Neural cell (in vitro differentiated cells): ENCODE measurements at regions not wholly inside any gene's neighbourhood (a gene's known extent, or its start where the extent isn't known, plus 50 kb on each side); places are given as distances from the start of the nearest gene placed in this dataset.

Experiments used
- H2AFZ ChIP-seq: fragments of 200-600, 300-800 bp; sonication (generic), shearing (Covaris generic); 2 replicates; pipeline ENCODE4 v1.6.0; 2014; ENCODE audit warnings: low read depth, mild to moderate bottlenecking, antibody characterized with exemption, low read length, moderate library complexity
- H3F3A ChIP-seq: fragments of 200-600 bp; shearing (Covaris generic); 2 replicates; pipeline ENCODE4 v1.6.1; 2016; ENCODE audit warnings: mild to moderate bottlenecking, moderate library complexity, mixed read lengths, antibody characterized with exemption, low read length; ENCODE audit not compliant: insufficient read depth, poor library complexity, severe bottlenecking
- H3K27ac ChIP-seq: fragments of 200-600, 300-800 bp; sonication (generic), shearing (Covaris generic); 2 replicates; pipeline ENCODE4 v1.5.1; 2014; ENCODE audit warnings: mild to moderate bottlenecking, low read length, moderate library complexity
- H3K27me3 ChIP-seq: fragments of 300-800, 200-600 bp; sonication (generic), shearing (Covaris generic); 2 replicates; pipeline ENCODE4 v1.6.0; 2014; ENCODE audit warnings: mild to moderate bottlenecking, low read depth, low read length, moderate library complexity; ENCODE audit not compliant: insufficient read depth
- H3K36me3 ChIP-seq: fragments of 300-800, 200-600 bp; sonication (generic), shearing (Covaris generic); 2 replicates; pipeline ENCODE4 v1.5.1; 2014; ENCODE audit warnings: mild to moderate bottlenecking, antibody characterized with exemption, low read length, moderate library complexity; ENCODE audit not compliant: insufficient read depth
- H3K4me2 ChIP-seq: fragments of 300-800, 200-600 bp; sonication (generic), shearing (Covaris generic); 2 replicates; pipeline ENCODE4 v1.6.0; 2014; ENCODE audit warnings: mild to moderate bottlenecking, low read length
- H3K4me3 ChIP-seq: fragments of 300-800, 200-600 bp; sonication (generic), shearing (Covaris generic); 2 replicates; pipeline ENCODE4 v1.5.1; 2014; ENCODE audit warnings: mild to moderate bottlenecking, low read length, moderate library complexity
- H3K79me2 ChIP-seq: fragments of 200-600 bp; shearing (Covaris generic); replicated peaks from 2 replicates; pipeline ENCODE4 v1.6.0; 2014; ENCODE audit warnings: mild to moderate bottlenecking, low read length, moderate library complexity; ENCODE audit not compliant: insufficient read depth
- H3K9ac ChIP-seq: fragments of 300-800, 200-600 bp; sonication (generic), shearing (Covaris generic); 2 replicates; pipeline ENCODE4 v1.6.1; 2016; ENCODE audit warnings: mild to moderate bottlenecking, low read length, mixed read lengths
- H3K9me2 ChIP-seq: fragments of 200-600 bp; shearing (Covaris generic); 2 replicates; pipeline ENCODE4 v1.6.1; 2016; ENCODE audit warnings: mild to moderate bottlenecking, low read length, mixed read lengths; ENCODE audit not compliant: insufficient read depth
- H3K9me3 ChIP-seq: fragments of 200-600, 300-800 bp; sonication (generic), shearing (Covaris generic); 2 replicates; pipeline ENCODE4 v1.6.1; 2016; ENCODE audit warnings: mild to moderate bottlenecking, mixed run types, low read length, moderate library complexity, mixed read lengths
- H4K20me1 ChIP-seq: fragments of 200-600 bp; shearing (Covaris generic); 2 replicates; pipeline ENCODE4 v1.6.1; 2016; ENCODE audit warnings: mild to moderate bottlenecking, mixed run types; ENCODE audit not compliant: insufficient read depth
- EP300 ChIP-seq: fragments of 450-650 bp; conservative IDR thresholded peaks from 2 replicates; pipeline ENCODE4 v1.6.1; 2014; ENCODE audit warnings: antibody characterized with exemption, mild to moderate bottlenecking, moderate library complexity; ENCODE audit not compliant: poor library complexity, severe bottlenecking
- EZH2 ChIP-seq: fragments of 200-600, 300-800 bp; shearing (Covaris generic), sonication (generic); IDR thresholded peaks from 2 replicates; pipeline ENCODE4 v1.6.1; 2014; ENCODE audit warnings: antibody characterized with exemption, low read length, borderline replicate concordance, mild to moderate bottlenecking; ENCODE audit not compliant: insufficient read depth, poor library complexity, severe bottlenecking
- MXI1 ChIP-seq: fragments of 450-650 bp; conservative IDR thresholded peaks from 2 replicates; pipeline ENCODE4 v1.6.1; 2014; ENCODE audit warnings: antibody characterized with exemption, mild to moderate bottlenecking; ENCODE audit not compliant: poor library complexity, severe bottlenecking
- POLR2AphosphoS5 ChIP-seq: IDR thresholded peaks from 2 replicates; pipeline ENCODE4 v1.6.1; 2012
- RAD21 ChIP-seq: fragments of 450-650 bp; conservative IDR thresholded peaks from 2 replicates; pipeline ENCODE4 v1.6.1; 2014; ENCODE audit warnings: antibody characterized with exemption, mild to moderate bottlenecking, moderate library complexity
- SMC3 ChIP-seq: fragments of 450-650 bp; conservative IDR thresholded peaks from 2 replicates; pipeline ENCODE4 v1.6.1; 2014; ENCODE audit warnings: antibody characterized with exemption, mild to moderate bottlenecking, moderate library complexity; ENCODE audit not compliant: poor library complexity
- TAF1 ChIP-seq: IDR thresholded peaks from 2 replicates; pipeline ENCODE4 v1.6.1; 2012; ENCODE audit warnings: low read depth
- TF ChIP-seq, protein P1 (sequence below): fragments of 450-650 bp; IDR thresholded peaks from 2 replicates; pipeline ENCODE4 v1.5.1; 2014; ENCODE audit warnings: antibody characterized with exemption, mild to moderate bottlenecking, moderate library complexity; ENCODE audit not compliant: poor library complexity, severe bottlenecking
- TF ChIP-seq, protein P2 (sequence below): IDR thresholded peaks from 2 replicates; pipeline ENCODE4 v1.6.1; 2012; ENCODE audit warnings: borderline replicate concordance

GRCh38 chr3:18812316-18812715 is 336.0 kb upstream of the KCNH8 start:
- Histone ChIP-seq H3K79me2 (no peaks in the 10 kb centered on the region), H3K4me3 (no peak overlapping the region), H3K9ac (no peak overlapping the region), H3K4me2 (no peak overlapping the region), H3K9me2 (no peaks in the 10 kb centered on the region), H4K20me1 (no peaks in the 10 kb centered on the region), H3F3A (no peaks in the 10 kb centered on the region), H3K36me3 (no peaks in the 10 kb centered on the region), H3K27ac (no peak overlapping the region), H3K27me3 (no peaks in the 10 kb centered on the region), H2AFZ (no peak overlapping the region), H3K9me3 (no peaks in the 10 kb centered on the region)
- TF ChIP-seq TAF1, result no peak
- no peak for TF ChIP-seq MXI1
- TF ChIP-seq, protein P1, sequence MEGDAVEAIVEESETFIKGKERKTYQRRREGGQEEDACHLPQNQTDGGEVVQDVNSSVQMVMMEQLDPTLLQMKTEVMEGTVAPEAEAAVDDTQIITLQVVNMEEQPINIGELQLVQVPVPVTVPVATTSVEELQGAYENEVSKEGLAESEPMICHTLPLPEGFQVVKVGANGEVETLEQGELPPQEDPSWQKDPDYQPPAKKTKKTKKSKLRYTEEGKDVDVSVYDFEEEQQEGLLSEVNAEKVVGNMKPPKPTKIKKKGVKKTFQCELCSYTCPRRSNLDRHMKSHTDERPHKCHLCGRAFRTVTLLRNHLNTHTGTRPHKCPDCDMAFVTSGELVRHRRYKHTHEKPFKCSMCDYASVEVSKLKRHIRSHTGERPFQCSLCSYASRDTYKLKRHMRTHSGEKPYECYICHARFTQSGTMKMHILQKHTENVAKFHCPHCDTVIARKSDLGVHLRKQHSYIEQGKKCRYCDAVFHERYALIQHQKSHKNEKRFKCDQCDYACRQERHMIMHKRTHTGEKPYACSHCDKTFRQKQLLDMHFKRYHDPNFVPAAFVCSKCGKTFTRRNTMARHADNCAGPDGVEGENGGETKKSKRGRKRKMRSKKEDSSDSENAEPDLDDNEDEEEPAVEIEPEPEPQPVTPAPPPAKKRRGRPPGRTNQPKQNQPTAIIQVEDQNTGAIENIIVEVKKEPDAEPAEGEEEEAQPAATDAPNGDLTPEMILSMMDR, result no peak
- no peak for TF ChIP-seq POLR2AphosphoS5
- no peak for TF ChIP-seq EP300
- TF ChIP-seq RAD21, result no peak
- no peak for TF ChIP-seq SMC3
- no peak for TF ChIP-seq EZH2
- TF ChIP-seq, protein P2, sequence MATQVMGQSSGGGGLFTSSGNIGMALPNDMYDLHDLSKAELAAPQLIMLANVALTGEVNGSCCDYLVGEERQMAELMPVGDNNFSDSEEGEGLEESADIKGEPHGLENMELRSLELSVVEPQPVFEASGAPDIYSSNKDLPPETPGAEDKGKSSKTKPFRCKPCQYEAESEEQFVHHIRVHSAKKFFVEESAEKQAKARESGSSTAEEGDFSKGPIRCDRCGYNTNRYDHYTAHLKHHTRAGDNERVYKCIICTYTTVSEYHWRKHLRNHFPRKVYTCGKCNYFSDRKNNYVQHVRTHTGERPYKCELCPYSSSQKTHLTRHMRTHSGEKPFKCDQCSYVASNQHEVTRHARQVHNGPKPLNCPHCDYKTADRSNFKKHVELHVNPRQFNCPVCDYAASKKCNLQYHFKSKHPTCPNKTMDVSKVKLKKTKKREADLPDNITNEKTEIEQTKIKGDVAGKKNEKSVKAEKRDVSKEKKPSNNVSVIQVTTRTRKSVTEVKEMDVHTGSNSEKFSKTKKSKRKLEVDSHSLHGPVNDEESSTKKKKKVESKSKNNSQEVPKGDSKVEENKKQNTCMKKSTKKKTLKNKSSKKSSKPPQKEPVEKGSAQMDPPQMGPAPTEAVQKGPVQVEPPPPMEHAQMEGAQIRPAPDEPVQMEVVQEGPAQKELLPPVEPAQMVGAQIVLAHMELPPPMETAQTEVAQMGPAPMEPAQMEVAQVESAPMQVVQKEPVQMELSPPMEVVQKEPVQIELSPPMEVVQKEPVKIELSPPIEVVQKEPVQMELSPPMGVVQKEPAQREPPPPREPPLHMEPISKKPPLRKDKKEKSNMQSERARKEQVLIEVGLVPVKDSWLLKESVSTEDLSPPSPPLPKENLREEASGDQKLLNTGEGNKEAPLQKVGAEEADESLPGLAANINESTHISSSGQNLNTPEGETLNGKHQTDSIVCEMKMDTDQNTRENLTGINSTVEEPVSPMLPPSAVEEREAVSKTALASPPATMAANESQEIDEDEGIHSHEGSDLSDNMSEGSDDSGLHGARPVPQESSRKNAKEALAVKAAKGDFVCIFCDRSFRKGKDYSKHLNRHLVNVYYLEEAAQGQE, result no peak

DNA sequence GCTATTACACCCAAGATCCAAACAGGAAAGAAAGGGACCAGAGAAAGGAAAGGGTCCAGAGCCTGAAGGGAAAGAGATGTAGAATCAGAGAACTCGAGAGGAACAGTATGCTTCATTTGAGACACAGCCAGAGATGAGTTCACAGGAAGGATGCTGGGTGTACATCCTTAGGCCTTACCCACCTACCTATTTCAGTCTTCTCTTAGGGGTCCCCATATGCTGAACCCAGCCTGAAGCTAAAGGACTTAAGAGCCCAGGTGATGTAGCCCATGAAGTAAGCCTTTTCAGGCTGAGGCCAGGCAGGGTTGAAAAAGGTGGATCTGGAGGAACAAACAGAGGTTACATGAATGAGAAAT is 338.0 kb upstream of the KCNH8 start:
- Histone ChIP-seq H4K20me1 (no peaks in the 10 kb centered on the region), H3K9me3 (no peaks in the 10 kb centered on the region), H3K4me2 (no peak overlapping the region), H3K79me2 (no peaks in the 10 kb centered on the region), H3F3A (no peaks in the 10 kb centered on the region), H3K4me3 (no peak overlapping the region), H3K9ac (no peak overlapping the region), H3K36me3 (no peaks in the 10 kb centered on the region), H2AFZ (no peak overlapping the region), H3K27ac (no peak overlapping the region), H3K9me2 (no peaks in the 10 kb centered on the region), H3K27me3 (no peaks in the 10 kb centered on the region)
- TF ChIP-seq POLR2AphosphoS5, result no peak
- no peak for TF ChIP-seq TAF1
- no peak for TF ChIP-seq EP300
- TF ChIP-seq, protein P1, result no peak
- TF ChIP-seq MXI1, result no peak
- TF ChIP-seq, protein P2, result no peak
- TF ChIP-seq RAD21, result no peak
